ENCODE measurements at regions not wholly inside any gene's neighbourhood (a gene's known extent, or its start where the extent isn't known, plus 50 kb on each side); places are given as distances from the start of the nearest gene placed in this dataset.
A peak's percentile ranks its signal among the peaks of the same experiment; 100 is the strongest.
"Not testable (repeated sequence)": the region's sequence is repeated elsewhere in the genome, so short reads cannot be mapped to it uniquely, and the experiment has no call there.

DNA sequence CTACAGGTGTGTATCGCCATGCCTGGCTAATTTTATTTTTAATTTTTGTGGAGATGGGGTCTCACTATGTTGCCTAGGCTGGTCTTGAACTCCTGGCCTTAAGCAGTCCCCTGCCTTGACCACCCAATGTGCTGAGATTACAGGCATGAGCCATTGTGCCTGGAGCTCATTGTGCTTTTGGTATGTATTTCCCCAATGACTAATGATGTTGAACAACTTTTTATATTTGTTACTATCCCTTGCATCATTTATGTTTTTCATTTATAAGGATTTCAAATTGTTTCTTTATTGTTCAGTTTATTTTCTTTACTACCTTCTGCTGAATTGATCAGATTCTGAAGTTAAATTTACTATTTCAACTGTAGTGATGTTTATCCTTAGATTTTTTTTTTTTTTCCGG, 199.7 kb downstream of the CEP135 start:
- DNase-seq (ENCODE audit: low spot score), result no peak
- no peak for FAIRE-seq

DNA sequence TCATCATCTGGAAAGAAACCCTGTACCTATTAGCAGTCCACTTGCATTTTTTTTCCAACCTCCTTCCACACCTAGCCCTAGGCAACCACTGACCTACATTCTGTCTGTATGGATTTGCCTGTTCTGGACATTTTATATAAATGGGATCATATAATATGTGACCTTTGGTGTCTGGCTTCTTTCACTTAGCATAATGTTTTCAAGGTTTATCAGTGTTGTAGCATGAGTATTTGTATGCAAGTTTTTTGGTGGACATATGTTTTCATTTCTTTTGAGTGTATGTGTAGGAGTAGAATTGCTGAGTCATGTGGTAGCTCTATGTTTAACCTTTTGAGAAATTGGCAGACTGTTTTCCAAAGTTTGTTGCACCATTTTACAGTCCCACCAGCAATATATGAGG, 198.6 kb downstream of the CEP135 start:
- DNase-seq (ENCODE audit: low spot score), result no peak
- no peak for FAIRE-seq

DNA sequence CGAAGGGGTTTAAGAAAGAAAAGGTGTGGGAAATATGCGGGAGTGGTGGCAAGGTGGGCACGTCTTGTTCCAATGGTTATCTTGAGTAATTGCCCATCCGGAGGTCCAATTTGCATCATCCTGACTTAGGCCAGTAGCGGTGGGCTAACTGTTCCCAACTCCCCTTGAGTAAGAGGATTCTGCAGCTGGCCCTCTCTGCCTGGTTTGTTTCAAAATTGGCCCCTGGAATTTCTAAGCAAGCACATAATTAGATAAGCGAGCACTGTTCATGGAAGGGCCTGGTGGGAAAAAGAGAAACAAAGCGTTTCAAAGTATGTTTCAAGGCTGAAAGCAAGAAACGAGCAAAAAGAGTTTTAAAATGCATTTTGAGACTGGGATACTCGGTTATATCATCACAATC, 198.2 kb downstream of the CEP135 start:
- DNase-seq (ENCODE audit: low spot score) (no peak), FAIRE-seq (no peak)

DNA sequence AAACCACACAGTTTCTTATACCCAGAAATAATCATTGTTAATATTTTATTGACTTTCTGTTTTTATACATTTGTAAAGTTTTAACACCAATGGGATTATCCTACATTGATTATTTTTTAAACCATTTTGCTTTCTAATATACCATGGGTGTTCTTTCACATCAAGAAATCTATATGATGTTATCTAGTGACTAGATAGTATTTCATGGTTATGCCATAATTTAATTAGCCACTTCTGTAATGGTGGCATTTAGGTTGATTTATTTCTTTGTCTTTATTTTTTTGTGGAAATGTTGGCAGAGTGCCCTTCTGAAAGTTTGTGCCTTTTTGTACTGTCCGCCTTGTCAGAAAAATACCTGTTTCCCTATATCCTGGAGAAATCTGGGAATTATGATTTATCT, 193.3 kb downstream of the CEP135 start:
- DNase-seq (ENCODE audit: low spot score) (no peak), FAIRE-seq (no peak)

DNA sequence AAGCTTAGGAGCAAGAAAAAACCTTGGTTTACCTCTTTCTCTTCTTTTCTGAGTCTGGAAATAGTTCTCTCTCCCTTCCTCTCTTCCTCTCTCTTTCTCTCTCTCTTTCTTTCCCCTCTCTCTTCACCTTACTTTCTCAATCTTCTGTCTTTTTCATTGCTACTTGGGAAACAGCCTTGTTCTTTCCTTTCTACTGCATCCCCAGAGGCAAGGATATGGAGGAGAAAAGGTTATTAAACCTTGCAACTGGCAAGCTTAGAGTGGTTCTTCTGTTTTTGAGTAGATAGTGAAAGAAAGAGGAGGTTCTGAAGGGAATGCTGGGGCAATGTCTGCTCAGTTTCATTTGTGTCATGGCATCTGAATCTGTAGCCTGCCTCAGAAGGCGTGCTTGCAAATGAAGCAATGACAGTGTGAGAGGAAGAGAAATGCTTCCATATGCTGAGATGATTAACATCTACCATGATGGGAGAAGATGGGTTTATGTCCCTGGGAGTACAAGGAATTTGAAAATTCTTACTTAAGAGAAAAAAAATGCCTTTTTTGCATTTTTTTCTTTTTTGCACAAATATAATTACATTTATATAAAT, 190.6 kb downstream of the CEP135 start:
- DNase-seq (ENCODE audit: low spot score), result no peak
- FAIRE-seq, result no peak

DNA sequence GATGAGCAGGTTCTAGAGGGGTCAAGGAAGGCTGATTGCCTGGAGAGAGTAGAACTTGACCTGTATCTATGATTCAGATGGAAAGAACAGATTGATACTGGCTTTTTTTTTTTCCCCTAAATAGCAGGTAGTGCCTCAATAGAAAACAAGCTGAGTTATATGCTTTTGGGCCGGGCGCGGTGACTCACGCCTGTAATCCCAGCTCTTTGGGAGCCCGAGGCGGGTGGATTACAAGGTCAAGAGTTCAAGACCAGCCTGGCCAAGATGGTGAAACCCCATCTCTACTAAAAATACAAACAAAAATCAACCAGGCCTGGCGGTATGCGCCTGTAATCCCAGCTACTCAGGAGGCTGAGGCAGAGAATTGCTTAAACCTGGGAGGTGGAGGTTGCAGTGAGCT, 186.1 kb downstream of the CEP135 start:
- FAIRE-seq; DNase-seq (ENCODE audit: low spot score): not testable (repeated sequence)

DNA sequence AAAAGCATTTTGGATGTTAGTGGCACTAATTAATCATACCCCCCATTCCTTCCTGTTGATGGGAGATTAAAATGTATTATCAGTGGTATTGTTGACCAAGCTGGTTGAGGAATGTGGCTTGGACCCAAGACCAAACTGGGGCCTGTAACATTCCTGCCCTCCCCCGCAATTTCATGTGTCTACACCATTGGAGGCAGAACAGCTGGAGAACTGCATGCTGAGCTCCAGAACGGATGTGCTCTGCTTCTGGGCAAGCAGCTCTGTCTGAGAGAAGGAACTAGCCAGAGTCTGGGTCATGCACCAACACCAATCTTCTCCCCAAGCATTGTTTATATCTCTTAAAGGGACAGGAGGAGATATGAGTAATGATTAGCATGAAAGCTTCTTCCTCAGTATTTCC, 185.5 kb downstream of the CEP135 start:
- peak; percentile 37 for DNase-seq (ENCODE audit: low spot score)
- FAIRE-seq, result peak; percentile 76

DNA sequence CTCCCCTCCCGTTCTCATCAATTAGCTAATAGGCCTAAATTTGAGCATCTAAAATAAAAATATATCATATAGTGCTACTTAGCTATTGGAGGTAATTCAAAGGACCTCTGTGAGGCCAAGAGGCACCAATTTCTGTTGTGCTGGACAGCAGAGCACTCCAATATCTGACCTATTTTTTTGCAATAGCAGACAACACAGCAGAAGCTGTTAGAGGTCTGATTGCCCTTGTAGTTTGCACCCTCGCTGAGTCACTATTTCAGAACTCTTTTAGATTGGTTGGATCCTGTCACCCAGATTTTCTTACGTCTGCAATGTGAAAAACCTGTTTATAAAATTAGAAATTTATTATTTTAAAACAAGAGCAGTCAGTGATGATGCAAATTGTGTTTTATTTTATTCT, 184.1 kb downstream of the CEP135 start:
- FAIRE-seq (no peak), DNase-seq (ENCODE audit: low spot score) (no peak)

DNA sequence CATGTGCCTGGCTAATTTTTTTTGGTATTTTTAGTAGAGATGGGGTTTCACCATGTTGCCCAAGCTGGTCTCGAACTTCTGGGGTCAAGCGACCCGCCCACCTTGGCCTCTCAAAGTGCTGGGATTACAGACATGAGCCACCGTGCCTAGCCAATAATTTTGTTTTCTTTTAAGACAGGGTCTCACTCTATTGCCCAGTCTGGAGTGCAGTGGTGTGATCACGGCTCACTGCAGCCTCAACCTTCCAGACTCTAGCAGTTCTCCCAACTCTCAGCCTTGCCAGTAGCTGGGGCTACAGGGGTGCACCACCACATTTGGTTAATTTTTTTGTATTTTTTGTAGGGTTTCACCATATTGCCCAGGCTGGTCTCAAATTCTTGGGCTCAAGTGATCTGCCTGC, 183.4 kb downstream of the CEP135 start:
- FAIRE-seq; DNase-seq (ENCODE audit: low spot score): not testable (repeated sequence)

DNA sequence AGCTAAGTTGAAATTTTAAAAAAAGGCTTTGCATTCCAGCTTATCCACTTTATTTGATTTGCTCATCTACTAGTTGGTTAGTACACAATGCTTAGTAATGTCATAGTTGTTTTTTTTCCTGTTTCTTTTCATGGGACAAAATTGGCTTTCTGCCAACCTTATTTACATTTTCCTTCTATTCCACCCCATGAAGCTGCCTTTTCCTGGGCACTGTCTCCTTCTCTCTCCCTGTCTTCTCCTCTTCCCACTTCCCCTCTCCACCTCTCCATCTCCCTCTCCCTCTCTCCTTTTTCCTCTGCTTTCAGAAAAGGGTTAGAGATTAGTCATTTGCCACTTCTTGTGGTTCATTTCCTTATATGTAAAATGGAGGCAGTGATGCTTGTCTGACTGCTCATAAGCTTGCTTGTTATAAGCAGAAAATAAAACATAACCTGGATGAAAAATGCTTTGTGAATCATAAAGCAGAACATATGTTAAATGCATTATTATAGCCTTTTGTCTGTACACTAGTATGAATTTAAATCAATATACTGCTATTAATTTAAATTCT, 181.9 kb downstream of the CEP135 start:
- no peak for FAIRE-seq
- no peak for DNase-seq (ENCODE audit: low spot score)

DNA sequence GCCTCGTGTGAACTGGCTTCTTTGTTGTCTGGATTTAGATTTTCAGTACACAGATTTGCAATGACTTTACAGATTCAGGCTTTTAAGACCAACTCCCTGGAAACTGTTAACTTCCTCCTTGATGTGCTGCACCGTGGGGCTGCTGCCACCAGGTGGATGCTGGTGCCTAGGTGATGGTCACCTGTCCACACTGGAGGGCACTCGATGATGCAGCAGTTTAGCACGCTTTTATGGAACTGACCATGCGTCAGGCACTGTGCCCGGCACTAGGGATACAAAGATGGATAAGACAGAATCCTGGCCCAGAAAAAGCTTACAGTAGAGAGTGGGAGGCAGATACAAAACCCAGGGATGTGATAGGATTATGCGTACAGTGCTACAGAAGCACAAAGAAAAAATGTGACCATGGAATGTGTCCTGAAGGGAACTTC, 180.7 kb downstream of the CEP135 start:
- peak; percentile 65 for FAIRE-seq
- peak; percentile 21 for DNase-seq (ENCODE audit: low spot score)

DNA sequence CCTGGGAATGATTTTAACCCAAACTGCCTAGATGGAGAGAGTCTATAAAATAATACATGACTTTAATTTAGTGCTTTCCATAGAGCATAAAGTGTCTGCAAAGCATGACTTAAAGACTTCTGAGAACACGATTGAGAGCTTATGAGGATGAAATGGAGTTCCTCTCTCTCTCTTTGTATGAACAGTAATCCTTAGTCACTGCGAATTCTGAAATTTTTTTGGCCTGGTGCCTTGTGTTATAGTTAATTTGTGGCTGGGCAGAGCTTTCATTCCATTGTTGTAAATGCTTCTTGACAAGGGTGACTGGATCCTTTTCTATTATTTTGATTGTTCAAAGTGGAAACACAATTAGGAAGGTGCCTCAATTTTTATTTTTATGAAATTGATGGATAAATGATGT, 179.5 kb downstream of the CEP135 start:
- FAIRE-seq, result no peak
- no peak for DNase-seq (ENCODE audit: low spot score)

DNA sequence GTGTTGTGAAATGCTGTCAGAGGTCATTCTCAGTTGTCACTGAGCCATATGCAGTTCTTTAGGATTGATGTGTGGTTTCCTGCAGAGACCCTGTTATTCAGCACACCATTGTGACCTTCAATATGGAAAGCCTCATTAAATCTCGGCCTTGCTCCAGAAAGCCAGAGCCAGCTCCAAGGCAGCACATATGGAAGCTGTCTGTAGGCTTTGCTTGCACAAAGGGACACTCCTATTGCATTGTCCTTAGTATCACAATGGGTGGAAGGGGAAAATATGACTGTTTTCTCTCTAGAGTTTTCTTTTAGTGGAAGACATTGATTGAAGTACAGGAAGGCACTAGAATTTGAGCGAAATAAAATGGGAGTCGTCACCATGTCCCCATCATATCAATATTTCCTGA, 179.0 kb downstream of the CEP135 start:
- DNase-seq (ENCODE audit: low spot score), result no peak
- no peak for FAIRE-seq

DNA sequence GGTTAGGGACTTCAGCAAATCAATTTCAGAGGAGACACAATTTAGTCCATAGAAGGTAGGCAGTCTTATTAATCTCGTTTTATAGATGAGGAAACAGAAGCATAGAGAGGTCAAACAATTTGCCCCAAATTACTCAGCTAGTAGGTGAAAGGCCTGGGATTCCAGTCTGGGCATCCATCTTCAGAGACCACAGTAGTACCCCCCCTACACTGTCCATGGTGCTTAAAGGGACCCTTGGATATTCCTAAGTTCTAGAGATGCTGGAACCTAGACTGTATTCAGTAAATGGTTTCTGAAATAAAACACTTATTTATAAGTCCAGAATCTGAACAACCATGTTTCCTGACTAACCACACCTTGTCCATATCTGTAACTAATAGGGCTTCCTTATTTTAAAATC, 174.8 kb downstream of the CEP135 start:
- no peak for FAIRE-seq
- no peak for DNase-seq (ENCODE audit: low spot score)

DNA sequence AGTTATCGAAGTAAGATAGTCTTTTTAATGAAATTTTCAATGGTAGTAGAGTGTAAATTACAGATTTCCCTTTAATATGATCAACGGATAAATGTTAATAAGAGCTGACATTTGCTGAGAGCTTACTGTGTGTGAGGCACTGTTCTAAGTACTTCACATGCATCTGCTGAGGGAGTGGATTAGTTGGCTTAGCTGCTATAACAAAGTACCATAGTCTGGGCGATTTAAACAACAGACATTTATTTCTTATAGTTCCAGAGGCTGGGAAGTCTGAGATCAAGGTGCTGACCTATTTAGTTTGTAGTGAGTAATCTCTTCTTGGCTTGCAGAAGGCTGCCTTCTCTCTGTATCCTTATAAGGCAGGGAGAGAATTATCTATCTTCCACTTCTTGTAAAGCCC, 174.3 kb downstream of the CEP135 start:
- FAIRE-seq (no peak), DNase-seq (ENCODE audit: low spot score) (no peak)

DNA sequence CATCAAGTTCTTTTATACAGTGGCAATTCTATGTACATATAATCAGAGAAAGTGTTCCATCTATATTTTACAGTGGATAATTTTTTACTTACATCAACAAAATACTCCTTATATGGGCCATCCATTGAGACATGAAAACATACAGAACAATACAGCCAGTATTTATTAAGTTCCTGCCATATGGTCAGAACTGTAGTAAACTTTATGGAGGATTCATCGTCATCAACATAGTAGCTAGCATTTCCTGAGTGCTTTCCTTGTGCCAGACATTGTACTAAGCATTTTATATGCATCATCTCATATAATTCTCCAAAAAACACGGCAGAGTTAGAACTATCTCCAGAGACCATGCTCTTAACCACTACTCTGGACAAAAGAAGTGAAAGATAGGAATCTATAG, 170.1 kb downstream of the CEP135 start:
- no peak for DNase-seq (ENCODE audit: low spot score)
- FAIRE-seq, result no peak

DNA sequence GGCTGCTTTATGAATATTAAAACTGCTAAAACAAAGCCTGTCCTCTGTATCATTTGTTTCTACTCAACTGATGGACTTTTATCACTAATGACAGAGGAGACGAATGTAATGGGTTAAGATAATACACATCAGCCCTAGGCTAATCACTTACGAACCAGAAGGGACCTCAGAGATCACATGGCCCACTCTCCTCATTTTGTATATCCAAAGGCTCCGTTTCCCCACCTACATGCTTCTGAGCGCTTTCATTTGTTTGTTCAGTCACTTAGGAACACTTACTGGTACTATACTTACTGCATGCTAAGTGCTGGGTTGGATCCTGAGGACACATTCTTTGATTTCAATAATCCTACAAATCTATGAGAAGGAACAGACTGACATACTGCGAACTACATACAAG, 169.3 kb downstream of the CEP135 start:
- no peak for DNase-seq (ENCODE audit: low spot score)
- no peak for FAIRE-seq

DNA sequence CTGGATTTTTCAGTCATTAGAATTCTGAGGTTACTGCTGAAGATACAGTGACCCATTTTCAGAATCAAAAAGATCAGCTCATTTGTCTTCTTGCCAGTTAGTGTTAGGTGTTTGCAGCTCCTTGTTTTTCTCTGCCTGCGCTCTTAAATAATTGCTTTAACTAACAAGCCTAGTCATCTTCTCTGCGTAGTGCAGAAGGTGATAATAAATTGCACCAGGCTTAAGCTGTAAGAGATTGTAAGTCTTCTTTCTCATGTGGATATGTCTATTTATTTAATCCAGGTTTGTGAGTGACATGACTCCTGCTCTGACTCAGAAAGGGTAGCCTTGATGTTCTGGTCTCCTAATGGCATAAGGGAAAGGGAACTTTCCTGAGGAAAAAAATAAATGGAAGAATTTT, 167.2 kb downstream of the CEP135 start:
- no peak for DNase-seq (ENCODE audit: low spot score)
- FAIRE-seq, result no peak

DNA sequence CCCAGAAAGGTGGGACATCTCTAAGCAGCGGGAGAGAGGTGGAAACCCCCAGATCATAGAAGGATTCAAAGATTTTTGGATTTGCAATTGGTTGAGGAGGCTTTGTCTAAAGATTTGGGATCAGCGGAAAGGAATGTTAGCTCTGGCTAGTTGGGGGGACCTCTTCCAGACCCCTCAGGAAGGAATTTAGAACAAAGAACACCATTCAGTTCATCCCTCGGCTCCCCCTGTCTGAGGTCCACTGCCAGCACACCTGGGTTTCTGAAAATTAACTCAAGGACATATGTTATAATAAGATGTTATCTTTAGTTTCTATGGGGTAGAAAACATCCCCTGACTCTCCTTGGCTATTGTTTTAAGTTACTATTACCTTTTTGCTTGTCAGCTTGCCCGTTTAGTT, 163.6 kb downstream of the CEP135 start:
- no peak for DNase-seq (ENCODE audit: low spot score)

DNA sequence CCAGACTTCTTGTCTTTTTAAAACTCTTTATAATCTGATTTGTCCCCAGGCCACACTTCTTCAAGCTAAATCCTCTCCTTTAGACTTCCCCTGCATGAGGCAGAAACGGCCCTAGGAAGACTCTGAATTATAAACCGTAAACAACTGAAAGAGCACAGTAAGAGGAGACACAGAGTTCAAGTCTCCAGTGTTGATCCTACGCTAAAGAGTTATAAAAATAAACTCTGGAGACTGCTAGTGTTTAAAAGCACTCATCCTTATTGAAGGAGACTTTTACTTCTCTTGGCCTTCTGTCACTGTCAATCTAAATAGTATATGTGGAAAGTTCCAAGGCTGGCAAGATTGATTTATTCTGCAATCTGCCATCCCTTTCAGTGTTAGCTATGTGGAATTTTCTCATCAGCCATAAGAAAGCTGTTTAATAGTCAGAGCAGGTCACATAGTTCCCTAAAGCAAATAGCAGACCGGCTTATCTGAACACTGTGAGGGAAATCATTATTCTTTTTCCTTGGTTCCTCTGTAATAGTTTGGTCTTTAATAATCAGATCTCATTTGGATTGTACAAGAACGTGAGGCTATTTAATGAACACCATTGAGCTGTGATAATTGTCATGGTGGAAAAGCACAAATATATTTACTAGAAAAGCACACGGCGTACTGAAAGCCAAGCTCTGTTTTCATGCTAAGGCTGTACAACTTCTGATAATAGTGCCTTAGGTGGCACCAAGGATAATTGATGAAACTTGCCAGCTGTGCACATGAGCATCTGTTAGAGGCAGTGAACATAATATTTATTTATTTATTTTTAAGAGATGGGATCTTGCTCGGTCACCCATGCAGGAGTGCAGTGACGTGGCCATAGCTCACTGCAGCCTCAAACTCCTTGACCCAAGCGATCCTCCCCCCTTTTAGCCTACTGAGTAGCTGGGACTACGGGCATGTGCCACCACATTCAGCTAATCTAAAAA, 157.7 kb downstream of the CEP135 start:
- DNase-seq (ENCODE audit: low spot score) (no peak), FAIRE-seq (no peak)

More for the DNA sequence above, 163.6 kb downstream of the CEP135 start:
- FAIRE-seq, result no peak

DNA sequence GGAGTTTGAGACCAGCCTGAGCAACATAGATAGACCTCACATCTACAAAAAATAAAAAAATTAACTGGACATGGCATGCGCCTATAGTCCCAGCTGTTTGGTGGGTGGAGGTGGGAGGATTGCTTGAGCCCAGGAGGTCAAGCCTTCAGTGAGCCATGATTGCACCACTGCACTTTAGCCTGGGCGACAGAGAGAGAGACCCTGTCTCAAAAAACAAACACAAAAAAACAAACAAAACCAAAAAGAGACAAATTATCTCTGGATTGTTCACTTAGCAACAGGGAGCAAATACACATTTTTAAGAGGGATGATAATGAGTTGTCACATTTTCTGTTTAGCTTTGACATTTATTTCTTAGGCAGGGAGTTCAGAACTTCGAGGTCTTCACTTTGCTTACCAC, 155.4 kb downstream of the CEP135 start:
- no peak for FAIRE-seq

DNA sequence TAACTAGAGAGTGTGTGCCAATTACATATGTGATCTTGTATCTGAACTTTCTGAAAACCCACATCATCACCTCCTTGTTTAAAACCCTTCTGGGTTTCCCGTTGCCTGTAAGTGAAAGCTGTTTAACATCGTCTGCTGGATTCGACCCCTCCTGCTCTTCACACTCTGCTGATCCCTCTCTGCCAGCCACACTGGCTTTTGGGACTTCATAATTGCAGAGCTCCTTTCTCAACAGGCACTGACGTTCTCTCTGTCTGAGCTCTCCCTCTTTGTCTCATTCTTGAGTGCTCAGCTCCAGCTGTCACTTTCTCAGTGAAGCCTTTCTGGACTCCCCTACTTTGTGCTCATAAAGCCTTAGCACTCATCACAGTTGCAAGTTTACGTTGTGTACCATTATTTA, 153.9 kb downstream of the CEP135 start:
- FAIRE-seq, result no peak

More for the DNA sequence above, 155.4 kb downstream of the CEP135 start:
- no peak for DNase-seq (ENCODE audit: low spot score)

More for the DNA sequence above, 153.9 kb downstream of the CEP135 start:
- no peak for DNase-seq (ENCODE audit: low spot score)
